GM21447 (cell line): ENCODE measurements at regions not wholly inside any gene's neighbourhood (a gene's known extent, or its start where the extent isn't known, plus 50 kb on each side); places are given as distances from the start of the nearest gene placed in this dataset.
"Not testable (repeated sequence)": the region's sequence is repeated elsewhere in the genome, so short reads cannot be mapped to it uniquely, and the experiment has no call there.

Source experiments
- ATAC-seq: cut with Tn5 transposase; IDR thresholded peaks from one replicate; pipeline ENCODE4 v1.9.1; 2021; ENCODE audit not compliant: unreplicated experiment

- ATAC-seq: no peak
Measured at GRCh38 chr15:38726187-38726586, 161.6 kb upstream of the RASGRP1 start.

DNA sequence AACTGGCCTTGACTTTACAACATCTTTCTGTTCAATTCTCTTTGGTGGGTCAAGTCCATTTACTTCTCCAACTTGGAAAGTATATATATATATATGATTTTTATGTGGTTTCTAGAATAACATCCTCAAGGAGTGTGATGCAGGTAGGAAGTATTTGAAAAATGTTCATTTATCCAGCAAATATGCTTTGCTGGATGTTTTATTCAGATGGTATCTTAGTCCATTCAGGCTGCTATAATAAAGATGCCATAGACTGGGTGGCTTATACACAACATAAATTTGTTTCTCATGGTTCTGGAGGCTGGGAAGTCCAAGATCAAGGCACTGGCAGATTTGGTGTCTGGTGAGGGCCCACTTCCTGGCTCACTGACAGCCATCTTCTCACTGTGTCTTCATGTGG lies 168.7 kb upstream of the RASGRP1 start:
- no peak for ATAC-seq

DNA sequence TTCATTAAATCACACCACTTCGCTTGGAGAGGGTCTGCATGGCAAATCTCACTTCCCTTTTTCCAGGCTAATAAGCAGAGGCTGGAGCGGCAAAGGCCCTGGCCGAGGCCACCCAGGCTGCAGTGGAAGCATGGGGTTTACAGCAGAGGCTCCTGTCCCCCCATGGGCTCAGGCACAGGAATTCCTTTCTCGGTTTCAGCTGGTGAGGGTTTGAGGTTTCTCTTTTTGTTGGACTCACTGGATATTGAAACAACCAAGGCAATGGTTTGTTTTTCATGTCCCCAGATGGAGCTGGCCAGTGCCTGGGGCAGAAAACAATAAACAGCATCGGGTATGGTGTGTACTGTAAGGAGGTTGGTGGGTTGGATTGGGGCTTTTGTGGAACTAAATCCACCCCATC lies 175.6 kb upstream of the RASGRP1 start:
- ATAC-seq: no peak

DNA sequence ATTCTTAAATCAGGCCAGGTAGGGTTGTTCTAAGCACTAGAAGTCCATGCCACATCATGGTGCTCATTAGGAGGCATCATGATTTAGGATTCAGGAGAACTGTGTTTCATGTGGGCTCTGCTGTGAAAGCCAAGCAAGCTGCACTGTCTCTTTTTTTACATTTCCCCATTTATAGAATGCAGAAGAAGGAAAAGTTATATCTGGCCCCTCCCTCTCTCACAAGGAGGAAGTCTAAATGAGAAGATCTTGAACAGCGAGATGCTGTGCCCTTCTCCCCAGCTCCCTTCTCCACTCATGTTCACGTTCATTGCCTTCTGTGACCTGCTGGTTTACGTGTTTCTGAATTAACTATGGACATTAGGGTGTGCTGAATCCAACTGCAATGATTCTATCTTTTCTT lies 178.5 kb upstream of the RASGRP1 start:
- ATAC-seq: no peak

DNA sequence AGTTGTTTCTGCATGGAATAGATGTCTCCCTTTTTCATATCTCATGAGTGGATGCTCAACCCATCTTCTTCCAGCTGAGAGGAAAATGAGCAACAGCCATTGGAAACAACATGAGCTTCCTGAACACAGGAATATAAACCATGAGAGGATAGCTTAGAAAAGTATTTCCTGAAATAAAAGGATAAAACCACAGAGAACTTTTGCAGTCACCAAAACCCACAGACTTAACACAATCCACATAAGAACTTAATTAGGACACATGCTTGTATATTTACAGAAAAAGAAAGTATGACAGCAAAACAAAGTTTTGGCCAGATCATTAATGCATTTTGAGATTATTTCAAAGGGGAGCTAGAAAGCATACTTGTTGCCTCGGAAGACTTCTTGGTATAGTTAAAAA lies 180.5 kb upstream of the RASGRP1 start:
- no peak for ATAC-seq

GRCh38 chr15:38745626-38746025 lies 181.0 kb upstream of the RASGRP1 start:
- no peak for ATAC-seq

- no peak for ATAC-seq
Measured at GRCh38 chr15:38746211-38746610, 181.6 kb upstream of the RASGRP1 start.

DNA sequence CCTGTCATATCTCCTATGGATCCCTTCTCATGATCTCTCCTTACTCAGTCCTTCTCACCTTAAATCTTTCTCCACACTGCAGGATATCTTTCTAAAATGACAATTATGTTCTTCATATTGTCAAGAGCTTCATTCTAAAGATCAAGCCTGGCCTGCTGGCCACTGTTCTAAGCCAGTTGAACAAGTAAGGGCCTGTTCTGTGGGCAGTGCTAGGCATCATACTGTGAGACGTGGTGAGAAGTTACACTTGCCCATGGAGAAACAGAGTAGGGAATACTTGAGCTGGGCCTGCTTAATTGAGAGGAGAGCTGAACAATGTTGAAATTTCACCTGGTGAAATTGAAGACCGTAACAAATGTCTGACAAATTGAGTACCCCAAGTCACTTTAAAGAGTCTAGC lies 184.1 kb upstream of the RASGRP1 start:
- no peak for ATAC-seq

DNA sequence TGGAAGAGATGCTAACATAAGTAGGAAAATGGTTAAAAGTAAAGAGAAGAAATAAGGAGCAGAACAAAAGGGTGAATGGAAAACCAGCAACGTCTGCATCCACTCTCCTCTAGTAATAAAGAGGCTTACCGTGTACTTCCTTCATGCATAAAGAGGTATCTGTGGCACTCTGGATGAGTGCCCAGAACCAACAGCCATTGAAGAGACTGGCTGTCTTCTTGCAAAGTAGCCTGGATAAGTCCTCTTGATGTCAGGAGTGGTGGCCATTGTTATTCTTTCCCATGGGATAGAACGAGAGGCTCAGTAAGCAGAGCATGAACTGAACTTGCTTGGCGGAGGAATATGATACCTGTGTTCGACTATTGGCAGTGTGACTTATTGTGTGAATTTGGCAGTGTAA lies 186.2 kb upstream of the RASGRP1 start:
- ATAC-seq: no peak

DNA sequence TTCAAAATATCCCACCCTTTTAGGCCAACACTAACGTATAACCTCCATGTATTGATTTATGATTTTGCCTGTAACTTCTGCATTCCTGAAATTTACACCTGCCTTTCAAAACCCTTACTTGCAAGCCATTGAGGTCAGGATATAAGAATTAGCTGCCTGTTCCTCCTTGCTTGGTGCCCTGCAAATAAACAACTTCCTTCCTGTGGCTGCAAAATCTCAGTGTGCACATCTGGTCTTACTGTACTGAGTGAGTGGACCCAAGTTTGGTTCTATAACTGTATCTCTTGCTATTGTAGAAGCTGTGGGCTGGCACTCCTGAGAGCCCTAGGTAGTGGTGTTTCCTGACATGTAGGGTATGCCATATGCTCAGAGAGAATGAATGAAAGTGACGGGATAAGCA lies 191.1 kb upstream of the RASGRP1 start:
- ATAC-seq: no peak

GRCh38 chr15:38756441-38756840 lies 191.8 kb upstream of the RASGRP1 start:
- ATAC-seq: no peak

DNA sequence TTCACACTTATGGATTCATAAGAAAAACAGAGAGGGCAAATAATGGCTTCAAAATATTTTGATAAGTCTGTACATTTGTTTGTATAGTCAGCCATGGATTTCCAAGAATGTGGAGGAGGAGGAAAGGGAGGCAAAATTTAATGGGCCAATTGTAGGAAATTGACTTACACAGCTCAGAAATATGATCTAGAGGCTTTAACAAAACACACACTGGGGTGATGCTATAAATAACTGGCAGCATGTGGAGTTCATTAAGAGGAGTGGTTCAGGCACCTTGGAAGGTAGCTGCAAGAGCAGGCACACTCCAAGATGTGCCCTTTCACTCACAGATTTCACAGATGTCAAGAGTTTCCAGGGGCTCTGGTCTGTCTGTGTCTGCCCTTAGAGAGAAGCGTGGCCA lies 193.4 kb upstream of the RASGRP1 start:
- ATAC-seq: no peak

- ATAC-seq: no peak
Measured at GRCh38 chr15:38761681-38762080, 197.1 kb upstream of the RASGRP1 start.

DNA sequence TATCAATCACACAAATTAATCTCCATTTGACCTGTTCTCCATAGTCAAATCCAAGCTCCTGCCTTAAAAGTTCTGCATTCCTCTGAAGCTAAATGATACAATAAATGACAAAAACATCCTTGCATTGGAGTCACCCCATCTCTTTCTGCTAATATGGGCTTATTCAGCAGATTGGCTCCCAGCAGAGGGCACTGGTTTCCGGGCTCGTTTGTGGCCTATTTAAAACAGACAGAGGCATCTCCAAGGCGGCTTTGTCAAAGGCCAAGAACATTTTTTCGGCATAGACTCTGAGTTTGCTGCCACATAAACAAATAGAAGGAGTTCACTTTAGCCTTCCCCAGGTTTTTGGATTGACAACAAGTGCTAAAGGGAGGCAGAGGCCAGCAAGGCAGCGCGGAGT lies 204.4 kb upstream of the RASGRP1 start:
- ATAC-seq: no peak

GRCh38 chr15:38769492-38769891 lies 204.9 kb upstream of the RASGRP1 start:
- ATAC-seq: no peak

DNA sequence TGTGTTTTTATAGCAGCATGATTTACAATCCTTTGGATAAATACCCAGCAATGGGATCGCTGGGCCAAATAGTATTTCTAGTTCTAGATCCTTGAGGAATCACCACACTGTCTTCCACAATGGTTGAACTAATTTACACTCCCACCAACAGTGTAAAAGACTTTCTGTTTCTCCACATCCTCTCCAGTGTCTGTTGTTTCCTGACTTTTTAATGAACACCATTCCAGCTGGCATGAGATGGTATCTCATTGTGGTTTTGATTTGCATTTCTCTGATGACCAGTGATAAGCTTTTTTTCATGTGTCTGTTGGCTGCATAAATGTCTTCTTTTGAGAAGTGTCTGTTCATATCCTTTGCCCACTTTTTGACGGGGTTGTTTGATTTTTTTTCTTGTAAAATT lies 209.5 kb upstream of the RASGRP1 start:
- ATAC-seq: not testable (repeated sequence)

DNA sequence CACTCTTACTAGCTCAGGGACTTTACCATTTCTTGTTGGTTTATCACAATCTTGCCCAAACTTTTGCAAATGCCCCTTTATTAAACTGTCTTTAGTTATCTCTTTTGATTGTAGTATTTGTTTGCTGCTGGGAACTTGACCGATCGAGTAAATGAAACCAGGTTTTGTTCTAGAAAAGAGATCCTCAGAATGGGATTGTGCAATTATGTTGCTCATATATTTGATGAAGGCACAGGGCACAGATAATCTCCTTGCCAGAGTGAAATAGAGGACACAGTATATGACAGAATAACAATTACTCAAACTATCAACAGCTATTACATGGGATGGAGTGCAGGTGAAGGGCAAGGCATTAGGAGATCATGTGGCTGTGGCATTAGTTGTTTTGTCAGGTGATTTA lies 216.6 kb upstream of the RASGRP1 start:
- no peak for ATAC-seq

DNA sequence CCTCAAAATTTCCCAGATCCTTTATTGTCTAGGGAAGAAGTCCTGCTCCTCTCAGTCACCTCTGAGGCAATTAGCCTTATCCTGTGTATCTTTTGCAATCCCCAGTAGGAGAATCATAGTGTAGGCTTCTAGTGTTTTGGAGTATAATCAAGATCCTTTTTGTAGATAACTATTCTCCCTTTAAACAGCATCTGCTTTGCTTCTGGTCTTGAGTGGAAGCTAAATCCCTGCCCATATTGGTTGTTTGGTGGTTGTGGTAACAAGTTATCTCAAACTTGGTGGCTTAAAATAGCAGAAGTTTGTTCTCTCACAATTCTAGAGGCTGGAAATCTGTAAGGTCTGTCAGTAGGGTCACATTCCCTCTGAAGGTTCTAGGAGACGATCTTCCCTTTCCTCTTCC lies 217.5 kb upstream of the RASGRP1 start:
- ATAC-seq: no peak

GRCh38 chr15:38788918-38789317 lies 224.3 kb upstream of the RASGRP1 start:
- no peak for ATAC-seq

DNA sequence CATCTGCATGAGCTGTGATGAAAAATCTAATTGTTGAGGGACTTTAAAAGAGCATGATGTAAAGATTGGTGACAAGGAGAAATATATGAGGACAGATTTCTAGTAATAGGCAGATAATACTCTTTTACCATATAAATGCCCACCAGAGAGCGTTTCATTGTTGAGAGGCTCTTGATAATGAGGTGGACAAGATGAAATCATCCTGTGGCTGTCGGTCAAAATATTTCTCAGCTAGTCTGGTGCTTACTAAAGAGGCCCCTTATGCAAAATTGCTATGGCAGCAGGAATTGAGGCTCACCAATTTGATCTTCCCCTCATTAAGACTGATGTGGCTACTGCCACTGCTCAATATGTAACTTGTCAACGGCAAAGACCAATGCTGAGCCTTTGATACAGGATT lies 225.0 kb upstream of the RASGRP1 start:
- ATAC-seq: no peak

GRCh38 chr15:38793206-38793810 lies 228.7 kb upstream of the RASGRP1 start:
- ATAC-seq: no peak

- ATAC-seq: no peak
Measured at GRCh38 chr15:38795471-38796245, 231.0 kb upstream of the RASGRP1 start.

DNA sequence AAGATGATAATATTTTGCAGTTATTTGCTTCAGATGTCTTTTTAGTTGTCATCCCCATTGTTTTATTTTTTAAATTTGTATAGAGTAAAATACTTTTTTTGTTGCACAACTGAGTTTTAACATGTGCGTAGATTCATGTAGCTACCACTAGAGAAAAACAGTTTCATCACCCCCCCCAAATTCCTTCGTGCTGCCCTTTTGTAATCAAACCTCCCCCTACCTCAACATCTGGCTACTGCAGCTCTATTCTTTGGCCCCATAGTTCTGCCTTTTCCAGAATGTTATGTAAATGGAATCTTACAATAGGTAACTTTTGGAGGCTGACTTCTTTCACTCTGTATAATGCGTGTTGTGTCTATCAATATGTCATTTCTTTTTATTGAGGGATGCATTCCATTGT lies 232.0 kb upstream of the RASGRP1 start:
- no peak for ATAC-seq
